ENCODE measurements at regions not wholly inside any gene's neighbourhood (a gene's known extent, or its start where the extent isn't known, plus 50 kb on each side); places are given as distances from the start of the nearest gene placed in this dataset.
"Not testable (repeated sequence)": the region's sequence is repeated elsewhere in the genome, so short reads cannot be mapped to it uniquely, and the experiment has no call there.

GRCh38 chr21:9068622-9069021, 1452.8 kb upstream of the TPTE start:
- DNase-seq = not testable (repeated sequence)

- not testable (repeated sequence) for DNase-seq
Measured at GRCh38 chr21:9070703-9071102, 1450.7 kb upstream of the TPTE start.

DNA sequence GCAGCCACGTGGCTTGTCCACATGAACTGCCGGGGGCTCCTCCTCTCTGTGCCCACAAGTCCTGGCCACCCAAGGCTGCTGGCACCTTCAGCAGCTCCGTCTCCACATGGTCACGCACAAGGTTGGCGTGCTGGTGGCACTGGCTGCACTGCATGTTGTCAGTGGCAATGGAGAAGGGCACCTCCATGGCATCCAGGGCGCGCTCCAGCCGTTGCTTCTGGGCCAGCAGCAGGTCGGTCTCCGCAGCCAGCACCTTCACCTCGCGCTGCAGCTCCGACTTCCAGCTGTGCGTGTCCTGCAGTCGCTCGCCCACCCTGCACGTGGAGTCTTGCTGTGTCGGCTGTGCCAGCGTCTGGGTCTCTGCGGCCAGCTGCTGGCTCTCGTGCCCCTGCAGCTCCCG, 1448.4 kb upstream of the TPTE start:
- DNase-seq = not testable (repeated sequence)

DNA sequence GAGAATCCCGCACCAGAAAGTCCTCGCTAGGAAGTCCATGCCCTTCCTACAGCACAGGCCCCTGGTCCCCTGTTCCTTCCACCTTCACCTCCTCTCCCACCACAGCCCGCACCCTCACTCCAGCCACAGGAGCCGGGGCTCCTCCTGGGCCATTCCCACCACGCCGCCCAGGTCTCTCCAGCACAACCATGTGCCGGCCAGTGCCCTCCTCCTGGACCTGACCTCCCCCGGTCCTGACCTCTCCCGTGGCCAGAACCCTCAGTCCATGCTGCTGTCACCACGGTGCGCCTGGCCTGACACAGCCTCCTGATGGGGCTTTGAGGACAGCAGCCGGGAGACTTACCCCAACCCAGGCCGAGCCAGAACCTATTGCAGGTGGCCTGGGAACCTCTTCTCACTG, 1446.6 kb upstream of the TPTE start:
- DNase-seq = not testable (repeated sequence)

GRCh38 chr21:9083091-9083826, 1438.1 kb upstream of the TPTE start:
- not testable (repeated sequence) for DNase-seq

GRCh38 chr21:9086299-9086698, 1435.1 kb upstream of the TPTE start:
- DNase-seq = not testable (repeated sequence)

- DNase-seq = not testable (repeated sequence)
Measured at GRCh38 chr21:9087816-9088215, 1433.6 kb upstream of the TPTE start.

DNA sequence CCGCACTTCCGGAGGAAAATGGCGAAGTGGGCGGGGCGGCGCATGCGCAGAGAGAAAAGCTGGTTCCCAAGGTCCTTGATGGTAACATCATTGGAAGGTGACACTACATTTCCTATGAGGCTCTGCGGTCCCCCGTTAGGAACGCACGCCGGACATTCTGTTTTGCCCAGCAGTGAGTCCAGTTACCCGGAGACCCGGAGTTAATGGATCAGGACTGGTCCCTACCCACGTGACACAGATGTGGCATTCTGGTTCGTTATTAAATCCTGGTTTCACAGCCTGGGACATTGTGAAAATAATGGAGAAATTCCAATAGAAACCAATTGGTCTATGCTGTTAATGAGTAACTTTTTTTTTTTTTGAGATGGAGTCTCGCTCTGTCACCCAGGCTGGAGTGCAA, 1391.6 kb upstream of the TPTE start:
- DNase-seq = not testable (repeated sequence)

- not testable (repeated sequence) for DNase-seq
Measured at GRCh38 chr21:9130817-9131216, 1390.6 kb upstream of the TPTE start.

Measured in suppressor macrophage treated with lipopolysaccharide for 1 hour (primary cell).